T-helper 2 cell treated with Interferon-gamma antibody and Interleukin-4, amounts not matched to agents 100 ng/mL and 5 ng/mL, for 36 hours (primary cell): ENCODE measurements at regions not wholly inside any gene's neighbourhood (a gene's known extent, or its start where the extent isn't known, plus 50 kb on each side); places are given as distances from the start of the nearest gene placed in this dataset.
"Not testable (repeated sequence)": the region's sequence is repeated elsewhere in the genome, so short reads cannot be mapped to it uniquely, and the experiment has no call there.

Experiments used
- intact Hi-C: fragments of 100-400 bp; cut with micrococcal nuclease; formaldehyde crosslinking; loops from one replicate; pipeline ENCODE4 v1.15.1; 2023

- intact Hi-C loops: no loop called here
These were observed 144.8 kb upstream of the PIK3R1 start for GRCh38 chr5:68070591-68071281.

GRCh38 chr5:68067976-68068603, 147.5 kb upstream of the PIK3R1 start:
- intact Hi-C loops: no loop called here

GRCh38 chr5:68067291-68067690, 148.3 kb upstream of the PIK3R1 start:
- intact Hi-C loops: no loop called here

- intact Hi-C loops: no loop called here
These were observed 149.1 kb upstream of the PIK3R1 start for GRCh38 chr5:68066277-68066955.

GRCh38 chr5:68065321-68065720, 150.2 kb upstream of the PIK3R1 start:
- intact Hi-C loops: not testable (repeated sequence)

GRCh38 chr5:68060382-68060781, 155.2 kb upstream of the PIK3R1 start:
- intact Hi-C loops: no loop called here

GRCh38 chr5:68057191-68057590, 158.4 kb upstream of the PIK3R1 start:
- intact Hi-C loops: no loop called here

- intact Hi-C loops: no loop called here
These were observed 159.9 kb upstream of the PIK3R1 start for GRCh38 chr5:68055686-68056085.

GRCh38 chr5:68054638-68055037, 160.9 kb upstream of the PIK3R1 start:
- intact Hi-C loops: no loop called here

GRCh38 chr5:68053202-68053601, 162.4 kb upstream of the PIK3R1 start:
- intact Hi-C loops: no loop called here

- intact Hi-C loops: loop anchor here (10.0 kb wide), 1 partner anchor 206 kb away; no protein-coding TSS in a partner anchor
These were observed 166.4 kb upstream of the PIK3R1 start for GRCh38 chr5:68049053-68049713.

- intact Hi-C loops: loop anchor here (10.0 kb wide), 1 partner anchor 206 kb away; no protein-coding TSS in a partner anchor
These were observed 167.0 kb upstream of the PIK3R1 start for GRCh38 chr5:68048516-68048915.

GRCh38 chr5:68048054-68048453, 167.5 kb upstream of the PIK3R1 start:
- intact Hi-C loops: loop anchor here (10.0 kb wide), 1 partner anchor 207 kb away; no protein-coding TSS in a partner anchor

- intact Hi-C loops: loop anchor here (10.0 kb wide), 1 partner anchor 208 kb away; no protein-coding TSS in a partner anchor
These were observed 168.5 kb upstream of the PIK3R1 start for GRCh38 chr5:68047035-68047434.

GRCh38 chr5:68046445-68046844, 169.1 kb upstream of the PIK3R1 start:
- intact Hi-C loops: loop anchor here (10.0 kb wide), 1 partner anchor 208 kb away; no protein-coding TSS in a partner anchor

- intact Hi-C loops: loop anchor here (10.0 kb wide), 1 partner anchor 214 kb away; no protein-coding TSS in a partner anchor
These were observed 174.3 kb upstream of the PIK3R1 start for GRCh38 chr5:68041293-68041692.

GRCh38 chr5:68037546-68037945, 178.0 kb upstream of the PIK3R1 start:
- intact Hi-C loops: no loop called here

- intact Hi-C loops: no loop called here
These were observed 181.5 kb upstream of the PIK3R1 start for GRCh38 chr5:68033961-68034571.

- intact Hi-C loops: no loop called here
These were observed 182.5 kb upstream of the PIK3R1 start for GRCh38 chr5:68033029-68033428.

- intact Hi-C loops: no loop called here
These were observed 183.3 kb upstream of the PIK3R1 start for GRCh38 chr5:68032216-68032762.
